Astrocyte (in vitro differentiated cells and primary cell): ENCODE measurements at regions not wholly inside any gene's neighbourhood (a gene's known extent, or its start where the extent isn't known, plus 50 kb on each side); places are given as distances from the start of the nearest gene placed in this dataset.

Experiments used
- EZH2 ChIP-seq: IDR thresholded peaks from 2 replicates; pipeline ENCODE4 v1.6.1; 2012; ENCODE audit warnings: mild to moderate bottlenecking, low read length, inconsistent platforms; ENCODE audit not compliant: insufficient read depth
- TF ChIP-seq, protein P1 (sequence below): IDR thresholded peaks from 2 replicates; pipeline ENCODE4 v1.5.1; 2011; ENCODE audit warnings: low read depth, mild to moderate bottlenecking, inconsistent platforms, low read length, moderate library complexity; ENCODE audit not compliant: insufficient read depth

DNA sequence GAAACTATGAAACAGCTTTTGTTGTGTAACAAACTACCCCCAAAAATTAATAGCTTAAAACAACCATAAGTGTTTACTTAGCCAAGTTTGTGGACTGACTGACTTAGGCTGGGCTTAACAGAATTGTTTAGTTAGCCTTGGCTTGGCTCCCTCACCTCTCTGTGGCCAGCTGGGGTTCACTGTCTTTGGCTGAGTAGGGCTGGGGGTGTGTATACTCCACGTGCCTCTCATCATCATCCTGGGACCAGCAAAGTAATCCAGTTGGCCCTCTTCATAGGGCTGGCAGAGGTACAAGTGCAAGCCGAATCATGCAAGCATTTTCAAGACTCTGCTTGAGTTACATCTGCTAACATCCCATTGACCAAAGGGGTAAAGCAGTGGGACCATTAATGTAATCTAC, 252.3 kb downstream of the BRINP2 start:
- TF ChIP-seq EZH2: no peak
- TF ChIP-seq, protein P1, sequence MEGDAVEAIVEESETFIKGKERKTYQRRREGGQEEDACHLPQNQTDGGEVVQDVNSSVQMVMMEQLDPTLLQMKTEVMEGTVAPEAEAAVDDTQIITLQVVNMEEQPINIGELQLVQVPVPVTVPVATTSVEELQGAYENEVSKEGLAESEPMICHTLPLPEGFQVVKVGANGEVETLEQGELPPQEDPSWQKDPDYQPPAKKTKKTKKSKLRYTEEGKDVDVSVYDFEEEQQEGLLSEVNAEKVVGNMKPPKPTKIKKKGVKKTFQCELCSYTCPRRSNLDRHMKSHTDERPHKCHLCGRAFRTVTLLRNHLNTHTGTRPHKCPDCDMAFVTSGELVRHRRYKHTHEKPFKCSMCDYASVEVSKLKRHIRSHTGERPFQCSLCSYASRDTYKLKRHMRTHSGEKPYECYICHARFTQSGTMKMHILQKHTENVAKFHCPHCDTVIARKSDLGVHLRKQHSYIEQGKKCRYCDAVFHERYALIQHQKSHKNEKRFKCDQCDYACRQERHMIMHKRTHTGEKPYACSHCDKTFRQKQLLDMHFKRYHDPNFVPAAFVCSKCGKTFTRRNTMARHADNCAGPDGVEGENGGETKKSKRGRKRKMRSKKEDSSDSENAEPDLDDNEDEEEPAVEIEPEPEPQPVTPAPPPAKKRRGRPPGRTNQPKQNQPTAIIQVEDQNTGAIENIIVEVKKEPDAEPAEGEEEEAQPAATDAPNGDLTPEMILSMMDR: no peak
